Body of pancreas (tissue), 4 donors: ENCODE measurements at regions not wholly inside any gene's neighbourhood (a gene's known extent, or its start where the extent isn't known, plus 50 kb on each side); places are given as distances from the start of the nearest gene placed in this dataset.

ENCODE experiments used
- CTCF ChIP-seq, 7 experiments: fragments of 450-650 bp in 4 of 7; fragments of 200-600 bp in 3 of 7; sonication (generic) in 3 of 7; IDR thresholded peaks; one replicate each; pipeline ENCODE4 v1.5.1; 2016 to 2019; ENCODE audit warnings: antibody characterized with exemption in 7 of 7
- POLR2A ChIP-seq, 3 donors: fragments of 450-650 bp; IDR thresholded peaks; one replicate each; pipeline ENCODE4 v1.6.1; 2016; ENCODE audit warnings: antibody characterized with exemption in 3 of 3, mild to moderate bottlenecking in 2 of 3

GRCh38 chr18:24786027-24786426 lies 325.6 kb downstream of the HRH4 start:
- TF ChIP-seq CTCF (IDR thresholded peaks at IDR 0.05) (no peak), POLR2A (IDR thresholded peaks at IDR 0.05) (no peak)
